Caco-2 (cell line): ENCODE measurements at regions not wholly inside any gene's neighbourhood (a gene's known extent, or its start where the extent isn't known, plus 50 kb on each side); places are given as distances from the start of the nearest gene placed in this dataset.
"Not testable (repeated sequence)": the region's sequence is repeated elsewhere in the genome, so short reads cannot be mapped to it uniquely, and the experiment has no call there.

Source experiments
- BruUV-seq: library from RNA; stranded (reverse); fragments of 400-500 nt; replicated peaks from 2 replicates; lab custom pipeline; 2021; lab: Mats Ljungman, UMichigan
- CTCF ChIA-PET: fragments of 300-600 bp; sonication (Branson Sonifier 250); formaldehyde crosslinking; loops from one replicate; lab custom pipeline; 2022; ENCODE audit warnings: antibody characterized with exemption; lab: Charles Lee
- POLR2A ChIA-PET: fragments of 300-600 bp; sonication (Branson Sonifier 250); formaldehyde crosslinking; loops from one replicate; lab custom pipeline; 2022; ENCODE audit warnings: antibody characterized with exemption; lab: Charles Lee
- DNase-seq, 2 experiments: peaks; one replicate each; pipeline versions ENCODE4 v3.0.0 to v3.0.0-alpha.2; 2020 to 2022
- H3K27me3 ChIP-seq: replicated peaks from 2 replicates; pipeline ENCODE4 v1.6.0; 2011; ENCODE audit warnings: low read length; ENCODE audit not compliant: control insufficient read depth, insufficient read depth
- H3K36me3 ChIP-seq: 2 replicates; pipeline ENCODE4 v1.5.1; 2011; ENCODE audit warnings: low read length; ENCODE audit not compliant: control insufficient read depth, insufficient read depth
- H3K4me1 ChIP-seq: fragments of 250-450 bp; sonication (Bioruptor Pico); 2 replicates; pipeline ENCODE4 v1.5.1; 2020; ENCODE audit warnings: mild to moderate bottlenecking
- H3K4me3 ChIP-seq: 2 replicates; pipeline ENCODE4 v1.5.1; 2011; ENCODE audit warnings: low read depth, mild to moderate bottlenecking, control low read depth, low read length
- H3K9me3 ChIP-seq: fragments of 250-450 bp; sonication (Bioruptor Pico); 2 replicates; pipeline ENCODE4 v1.5.1; 2020; ENCODE audit warnings: mild to moderate bottlenecking, moderate library complexity
- H3K27ac Mint-ChIP-seq: one replicate; pipeline ENCODE4 v1.8.0; 2022; ENCODE audit warnings: mixed read lengths; ENCODE audit not compliant: unreplicated experiment
- H3K27me3 Mint-ChIP-seq: one replicate; pipeline ENCODE4 v1.8.0; 2022; ENCODE audit warnings: mixed read lengths; ENCODE audit not compliant: insufficient read depth, unreplicated experiment
- H3K36me3 Mint-ChIP-seq: one replicate; pipeline ENCODE4 v1.8.0; 2022; ENCODE audit warnings: mild to moderate bottlenecking, mixed read lengths; ENCODE audit not compliant: insufficient read depth, unreplicated experiment
- H3K4me1 Mint-ChIP-seq: one replicate; pipeline ENCODE4 v1.8.0; 2022; ENCODE audit warnings: low read depth, mixed read lengths; ENCODE audit not compliant: unreplicated experiment
- H3K4me3 Mint-ChIP-seq: one replicate; pipeline ENCODE4 v1.8.0; 2022; ENCODE audit warnings: mild to moderate bottlenecking, moderate library complexity, mixed read lengths; ENCODE audit not compliant: unreplicated experiment
- H3K9me3 Mint-ChIP-seq: one replicate; pipeline ENCODE4 v1.8.0; 2022; ENCODE audit warnings: mixed read lengths; ENCODE audit not compliant: unreplicated experiment
- CTCF ChIP-seq, 2 experiments: fragments of 200-600 bp in 1 of 2; IDR thresholded peaks; 1 replicate in 1 of 2; 2 replicates in 1 of 2; pipeline versions ENCODE4 v1.5.1 to v1.8.0; 2011 to 2022; ENCODE audit warnings: antibody characterized with exemption in 1 of 2, control low read depth in 1 of 2, inconsistent platforms in 1 of 2, low read depth in 1 of 2, low read length in 1 of 2, mild to moderate bottlenecking in 1 of 2, moderate library complexity in 1 of 2; ENCODE audit not compliant: insufficient read depth in 1 of 2, severe bottlenecking in 1 of 2, unreplicated experiment in 1 of 2
- intact Hi-C: fragments of 100-400 bp; cut with micrococcal nuclease; formaldehyde crosslinking; loops from one replicate; pipeline ENCODE4 v1.10.0; 2022; ENCODE audit not compliant: unreplicated experiment

- no TSS peak for BruUV-seq
- H3K4me1 ChIP-seq = no peaks in the 10 kb centered on the region
- H3K27me3 ChIP-seq = no peaks in the 10 kb centered on the region
- ChIA-PET CTCF (no interaction called here), POLR2A (no interaction called here)
- Mint-ChIP-seq H3K27me3 (no peaks in the 10 kb centered on the region), H3K4me3 (no peak overlapping the region), H3K9me3 (peaks cover 12% of the 10 kb centered on the region), H3K36me3 (no peaks in the 10 kb centered on the region), H3K27ac (no peak overlapping the region), H3K4me1 (no peaks in the 10 kb centered on the region)
- no peak for DNase-seq
- TF ChIP-seq CTCF (IDR thresholded peaks at IDR 0.05; ENCODE audit: insufficient read depth in 1 of 2, low read depth in 1 of 2, low read length in 1 of 2, severe bottlenecking in 1 of 2, unreplicated experiment in 1 of 2) = no peak
- H3K36me3 ChIP-seq = no peaks in the 10 kb centered on the region
- no peak overlapping the region for H3K4me3 ChIP-seq
- intact Hi-C loops = no loop called here
- no peaks in the 10 kb centered on the region for H3K9me3 ChIP-seq
These were observed 473.9 kb upstream of the HS3ST5 start for GRCh38 chr6:114816678-114817077.

GRCh38 chr6:114810468-114810867 is 467.6 kb upstream of the HS3ST5 start:
- CTCF ChIA-PET = no interaction called here
- Histone ChIP-seq H3K4me1 (no peaks in the 10 kb centered on the region), H3K9me3 (no peaks in the 10 kb centered on the region), H3K36me3 (no peaks in the 10 kb centered on the region), H3K4me3 (no peak overlapping the region), H3K27me3 (no peaks in the 10 kb centered on the region)
- peaks cover 30% of the 10 kb centered on the region for H3K9me3 Mint-ChIP-seq
- no peak overlapping the region for H3K4me3 Mint-ChIP-seq
- H3K4me1 Mint-ChIP-seq = no peaks in the 10 kb centered on the region
- BruUV-seq = no TSS peak
- intact Hi-C loops = no loop called here
- no peaks in the 10 kb centered on the region for H3K36me3 Mint-ChIP-seq
- no peak for TF ChIP-seq CTCF (IDR thresholded peaks at IDR 0.05; ENCODE audit: insufficient read depth in 1 of 2, low read depth in 1 of 2, low read length in 1 of 2, severe bottlenecking in 1 of 2, unreplicated experiment in 1 of 2)
- no peaks in the 10 kb centered on the region for H3K27me3 Mint-ChIP-seq
- no peak for DNase-seq
- no peak overlapping the region for H3K27ac Mint-ChIP-seq
- POLR2A ChIA-PET = no interaction called here

- H3K9me3 Mint-ChIP-seq = peaks cover 25% of the 10 kb centered on the region
These were observed 462.6 kb upstream of the HS3ST5 start for GRCh38 chr6:114805426-114805825.

GRCh38 chr6:114796576-114796975 is 453.8 kb upstream of the HS3ST5 start:
- no peak overlapping the region for H3K27ac Mint-ChIP-seq
- no peak overlapping the region for H3K4me3 Mint-ChIP-seq
- no peaks in the 10 kb centered on the region for H3K4me1 ChIP-seq
- ChIA-PET POLR2A (no interaction called here), CTCF (no interaction called here)
- H3K4me3 ChIP-seq = no peak overlapping the region
- H3K9me3 ChIP-seq = no peaks in the 10 kb centered on the region
- no peaks in the 10 kb centered on the region for H3K9me3 Mint-ChIP-seq
- BruUV-seq = no TSS peak
- no peaks in the 10 kb centered on the region for H3K4me1 Mint-ChIP-seq
- intact Hi-C loops = no loop called here
- no peaks in the 10 kb centered on the region for H3K27me3 ChIP-seq
- no peaks in the 10 kb centered on the region for H3K36me3 ChIP-seq
- no peaks in the 10 kb centered on the region for H3K27me3 Mint-ChIP-seq
- H3K36me3 Mint-ChIP-seq = no peaks in the 10 kb centered on the region
- TF ChIP-seq CTCF (IDR thresholded peaks at IDR 0.05; ENCODE audit: insufficient read depth in 1 of 2, low read depth in 1 of 2, low read length in 1 of 2, severe bottlenecking in 1 of 2, unreplicated experiment in 1 of 2) = no peak
- DNase-seq = no peak

More at GRCh38 chr6:114805426-114805825, 462.6 kb upstream of the HS3ST5 start:
- CTCF ChIA-PET, H3K27ac Mint-ChIP-seq, H3K36me3 Mint-ChIP-seq, H3K4me3 ChIP-seq, H3K4me1 Mint-ChIP-seq, BruUV-seq, intact Hi-C loops, H3K36me3 ChIP-seq, H3K27me3 ChIP-seq, H3K4me1 ChIP-seq, H3K4me3 Mint-ChIP-seq, DNase-seq, H3K9me3 ChIP-seq, POLR2A ChIA-PET, H3K27me3 Mint-ChIP-seq: not testable (repeated sequence)
